ENCODE measurements at regions not wholly inside any gene's neighbourhood (a gene's known extent, or its start where the extent isn't known, plus 50 kb on each side); places are given as distances from the start of the nearest gene placed in this dataset.

- no peak for TF ChIP-seq RFX5 (IDR thresholded peaks at IDR 0.05; ENCODE audit: low read length)
- no peak for TF ChIP-seq USF2 (IDR thresholded peaks at IDR 0.05; ENCODE audit: borderline replicate concordance, low read depth, low read length)
- no peak for TF ChIP-seq CTCF (IDR thresholded peaks at IDR 0.05)
- TF ChIP-seq REST (IDR thresholded peaks at IDR 0.05; ENCODE audit: low read depth, low read length) = no peak
Observed at GRCh38 chr13:76703621-76704288, 182.4 kb downstream of the KCTD12 start.
